ENCODE measurements at regions not wholly inside any gene's neighbourhood (a gene's known extent, or its start where the extent isn't known, plus 50 kb on each side); places are given as distances from the start of the nearest gene placed in this dataset.

GRCh38 chr20:52269321-52269720, 77.7 kb upstream of the ZFP64 start:
- Mint-ChIP-seq H3K4me1 (ENCODE audit: low read depth) (no peaks in the 10 kb centered on the region), H3K4me3 (no peak overlapping the region), H3K27me3 (peaks cover 22% of the 10 kb centered on the region), H3K27ac (no peak overlapping the region), H3K36me3 (ENCODE audit: low read depth) (no peaks in the 10 kb centered on the region), H3K9me3 (no peaks in the 10 kb centered on the region)
- intact Hi-C loops (cut with DNase I, micrococcal nuclease), result no loop called here
- no peak overlapping the region for H3K4me3 ChIP-seq (ENCODE audit: low read length)
- no peak for ATAC-seq (ENCODE audit: poor library complexity)
- no peak overlapping the region for H3K27ac ChIP-seq (ENCODE audit: low read depth in 1 of 2, low read length in 2 of 2)
- no peaks in the 10 kb centered on the region for H3K36me3 ChIP-seq (ENCODE audit: insufficient read depth, low read length)
- POLR2A ChIA-PET, result no interaction called here
- no peaks in the 10 kb centered on the region for H3K27me3 ChIP-seq (ENCODE audit: control insufficient read depth in 1 of 2, insufficient read depth in 2 of 2, low read length in 2 of 2)
- CTCF ChIA-PET, result no interaction called here
- H3K4me1 ChIP-seq (ENCODE audit: insufficient read depth, low read length), result no peaks in the 10 kb centered on the region
- no peak for TF ChIP-seq CTCF (IDR thresholded peaks at IDR 0.05)
- no peaks in the 10 kb centered on the region for H3K9me3 ChIP-seq (ENCODE audit: control insufficient read depth in 1 of 2, insufficient read depth in 1 of 2, low read length in 2 of 2)
- DNase-seq, result no peak

- H3K4me1 ChIP-seq (ENCODE audit: insufficient read depth, low read length), result no peaks in the 10 kb centered on the region
- peaks cover 25% of the 10 kb centered on the region for H3K27me3 Mint-ChIP-seq
- ATAC-seq (ENCODE audit: poor library complexity) (no peak), DNase-seq (no peak)
- POLR2A ChIA-PET, result no interaction called here
- H3K4me3 ChIP-seq (ENCODE audit: low read length), result no peak overlapping the region
- no peak overlapping the region for H3K27ac Mint-ChIP-seq
- H3K36me3 ChIP-seq (ENCODE audit: insufficient read depth, low read length), result no peaks in the 10 kb centered on the region
- CTCF ChIA-PET, result no interaction called here
- TF ChIP-seq CTCF (IDR thresholded peaks at IDR 0.05), result no peak
- no peaks in the 10 kb centered on the region for H3K9me3 ChIP-seq (ENCODE audit: control insufficient read depth in 1 of 2, insufficient read depth in 1 of 2, low read length in 2 of 2)
- intact Hi-C loops (cut with DNase I, micrococcal nuclease), result no loop called here
- no peaks in the 10 kb centered on the region for H3K36me3 Mint-ChIP-seq (ENCODE audit: low read depth)
- H3K9me3 Mint-ChIP-seq, result no peaks in the 10 kb centered on the region
- H3K4me1 Mint-ChIP-seq (ENCODE audit: low read depth), result no peaks in the 10 kb centered on the region
- H3K27me3 ChIP-seq (ENCODE audit: control insufficient read depth in 1 of 2, insufficient read depth in 2 of 2, low read length in 2 of 2), result no peaks in the 10 kb centered on the region
- no peak overlapping the region for H3K4me3 Mint-ChIP-seq
- H3K27ac ChIP-seq (ENCODE audit: low read depth in 1 of 2, low read length in 2 of 2), result no peak overlapping the region
Observed at GRCh38 chr20:52268184-52268749, 76.7 kb upstream of the ZFP64 start.

- Histone ChIP-seq H3K27me3 (ENCODE audit: control insufficient read depth in 1 of 2, insufficient read depth in 2 of 2, low read length in 2 of 2) (no peaks in the 10 kb centered on the region), H3K4me3 (ENCODE audit: low read length) (no peak overlapping the region), H3K9me3 (ENCODE audit: control insufficient read depth in 1 of 2, insufficient read depth in 1 of 2, low read length in 2 of 2) (no peaks in the 10 kb centered on the region), H3K27ac (ENCODE audit: low read depth in 1 of 2, low read length in 2 of 2) (no peak overlapping the region), H3K36me3 (ENCODE audit: insufficient read depth, low read length) (no peaks in the 10 kb centered on the region), H3K4me1 (ENCODE audit: insufficient read depth, low read length) (no peaks in the 10 kb centered on the region)
- no peak for ATAC-seq (ENCODE audit: poor library complexity)
- Mint-ChIP-seq H3K27ac (no peak overlapping the region), H3K27me3 (peaks cover 30% of the 10 kb centered on the region), H3K4me3 (no peak overlapping the region), H3K9me3 (no peaks in the 10 kb centered on the region), H3K4me1 (ENCODE audit: low read depth) (no peaks in the 10 kb centered on the region), H3K36me3 (ENCODE audit: low read depth) (no peaks in the 10 kb centered on the region)
- intact Hi-C loops (cut with DNase I, micrococcal nuclease), result no loop called here
- TF ChIP-seq CTCF (IDR thresholded peaks at IDR 0.05), result no peak
- POLR2A ChIA-PET, result no interaction called here
- DNase-seq, result no peak
- CTCF ChIA-PET, result no interaction called here
Observed at GRCh38 chr20:52267418-52267817, 75.8 kb upstream of the ZFP64 start.
